ENCODE measurements at regions not wholly inside any gene's neighbourhood (a gene's known extent, or its start where the extent isn't known, plus 50 kb on each side); places are given as distances from the start of the nearest gene placed in this dataset.

GRCh38 chr3:66715806-66716205, 215.0 kb upstream of the LRIG1 start:
- ATAC-seq (ENCODE audit: low read depth): no peak
- DNase-seq (ENCODE audit: low spot score): no peak
- H3K4me3 ChIP-seq (ENCODE audit: severe bottlenecking): no peak overlapping the region
- no peaks in the 10 kb centered on the region for H3K9me3 ChIP-seq (ENCODE audit: severe bottlenecking)
- TF ChIP-seq, protein P1, sequence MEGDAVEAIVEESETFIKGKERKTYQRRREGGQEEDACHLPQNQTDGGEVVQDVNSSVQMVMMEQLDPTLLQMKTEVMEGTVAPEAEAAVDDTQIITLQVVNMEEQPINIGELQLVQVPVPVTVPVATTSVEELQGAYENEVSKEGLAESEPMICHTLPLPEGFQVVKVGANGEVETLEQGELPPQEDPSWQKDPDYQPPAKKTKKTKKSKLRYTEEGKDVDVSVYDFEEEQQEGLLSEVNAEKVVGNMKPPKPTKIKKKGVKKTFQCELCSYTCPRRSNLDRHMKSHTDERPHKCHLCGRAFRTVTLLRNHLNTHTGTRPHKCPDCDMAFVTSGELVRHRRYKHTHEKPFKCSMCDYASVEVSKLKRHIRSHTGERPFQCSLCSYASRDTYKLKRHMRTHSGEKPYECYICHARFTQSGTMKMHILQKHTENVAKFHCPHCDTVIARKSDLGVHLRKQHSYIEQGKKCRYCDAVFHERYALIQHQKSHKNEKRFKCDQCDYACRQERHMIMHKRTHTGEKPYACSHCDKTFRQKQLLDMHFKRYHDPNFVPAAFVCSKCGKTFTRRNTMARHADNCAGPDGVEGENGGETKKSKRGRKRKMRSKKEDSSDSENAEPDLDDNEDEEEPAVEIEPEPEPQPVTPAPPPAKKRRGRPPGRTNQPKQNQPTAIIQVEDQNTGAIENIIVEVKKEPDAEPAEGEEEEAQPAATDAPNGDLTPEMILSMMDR (IDR thresholded peaks at IDR 0.05; ENCODE audit: poor library complexity, severe bottlenecking): no peak
- no peak overlapping the region for H3K27ac ChIP-seq (ENCODE audit: poor library complexity, severe bottlenecking)
- no peaks in the 10 kb centered on the region for H3K36me3 ChIP-seq (ENCODE audit: low read depth)
- no peaks in the 10 kb centered on the region for H3K4me1 ChIP-seq (ENCODE audit: insufficient read depth, poor library complexity, severe bottlenecking)
- H3K27me3 ChIP-seq (ENCODE audit: insufficient read depth, poor library complexity, severe bottlenecking): no peaks in the 10 kb centered on the region

GRCh38 chr3:66717806-66718205, 217.0 kb upstream of the LRIG1 start:
- Histone ChIP-seq H3K27me3 (ENCODE audit: insufficient read depth, poor library complexity, severe bottlenecking) (no peaks in the 10 kb centered on the region), H3K4me3 (ENCODE audit: severe bottlenecking) (no peak overlapping the region), H3K27ac (ENCODE audit: poor library complexity, severe bottlenecking) (no peak overlapping the region), H3K36me3 (ENCODE audit: low read depth) (no peaks in the 10 kb centered on the region), H3K4me1 (ENCODE audit: insufficient read depth, poor library complexity, severe bottlenecking) (no peaks in the 10 kb centered on the region), H3K9me3 (ENCODE audit: severe bottlenecking) (no peaks in the 10 kb centered on the region)
- no peak for DNase-seq (ENCODE audit: low spot score)
- TF ChIP-seq, protein P1 (IDR thresholded peaks at IDR 0.05; ENCODE audit: poor library complexity, severe bottlenecking): no peak
- ATAC-seq (ENCODE audit: low read depth): no peak

GRCh38 chr3:66719796-66720356, 219.1 kb upstream of the LRIG1 start:
- no peaks in the 10 kb centered on the region for H3K9me3 ChIP-seq (ENCODE audit: severe bottlenecking)
- no peak overlapping the region for H3K27ac ChIP-seq (ENCODE audit: poor library complexity, severe bottlenecking)
- H3K4me1 ChIP-seq (ENCODE audit: insufficient read depth, poor library complexity, severe bottlenecking): no peaks in the 10 kb centered on the region
- H3K4me3 ChIP-seq (ENCODE audit: severe bottlenecking): no peak overlapping the region
- TF ChIP-seq, protein P1 (IDR thresholded peaks at IDR 0.05; ENCODE audit: poor library complexity, severe bottlenecking): no peak
- DNase-seq (ENCODE audit: low spot score) (no peak), ATAC-seq (ENCODE audit: low read depth) (no peak)
- H3K27me3 ChIP-seq (ENCODE audit: insufficient read depth, poor library complexity, severe bottlenecking): no peaks in the 10 kb centered on the region
- no peaks in the 10 kb centered on the region for H3K36me3 ChIP-seq (ENCODE audit: low read depth)

DNA sequence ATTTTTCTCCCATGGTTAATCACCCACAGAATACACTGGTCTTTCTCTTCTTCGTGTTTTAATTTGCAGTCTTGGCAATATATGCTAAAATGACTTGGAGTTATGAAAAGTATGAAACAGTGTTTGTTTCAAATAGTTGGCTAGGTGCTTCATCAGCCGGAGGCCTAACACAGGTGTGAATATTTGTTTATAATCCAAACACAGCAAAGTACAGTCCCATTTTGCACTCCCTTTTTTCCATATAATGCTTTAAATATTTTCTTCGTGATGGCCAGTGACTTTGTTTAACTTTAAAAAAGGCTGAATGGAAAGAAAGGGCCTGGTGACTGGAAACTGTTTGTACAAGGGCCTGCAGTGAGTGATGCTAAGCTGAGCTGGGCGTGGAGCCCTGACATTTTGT, 219.7 kb upstream of the LRIG1 start:
- Histone ChIP-seq H3K4me3 (ENCODE audit: severe bottlenecking) (no peak overlapping the region), H3K4me1 (ENCODE audit: insufficient read depth, poor library complexity, severe bottlenecking) (no peaks in the 10 kb centered on the region), H3K36me3 (ENCODE audit: low read depth) (no peaks in the 10 kb centered on the region), H3K27me3 (ENCODE audit: insufficient read depth, poor library complexity, severe bottlenecking) (no peaks in the 10 kb centered on the region), H3K27ac (ENCODE audit: poor library complexity, severe bottlenecking) (no peak overlapping the region), H3K9me3 (ENCODE audit: severe bottlenecking) (no peaks in the 10 kb centered on the region)
- ATAC-seq (ENCODE audit: low read depth) (no peak), DNase-seq (ENCODE audit: low spot score) (no peak)
- TF ChIP-seq, protein P1 (IDR thresholded peaks at IDR 0.05; ENCODE audit: poor library complexity, severe bottlenecking): no peak

GRCh38 chr3:66722675-66723074, 221.9 kb upstream of the LRIG1 start:
- Histone ChIP-seq H3K9me3 (ENCODE audit: severe bottlenecking) (no peaks in the 10 kb centered on the region), H3K27ac (ENCODE audit: poor library complexity, severe bottlenecking) (no peak overlapping the region), H3K36me3 (ENCODE audit: low read depth) (no peaks in the 10 kb centered on the region), H3K4me3 (ENCODE audit: severe bottlenecking) (no peak overlapping the region), H3K4me1 (ENCODE audit: insufficient read depth, poor library complexity, severe bottlenecking) (no peaks in the 10 kb centered on the region), H3K27me3 (ENCODE audit: insufficient read depth, poor library complexity, severe bottlenecking) (no peaks in the 10 kb centered on the region)
- TF ChIP-seq, protein P1 (IDR thresholded peaks at IDR 0.05; ENCODE audit: poor library complexity, severe bottlenecking): no peak
- no peak for DNase-seq (ENCODE audit: low spot score)
- ATAC-seq (ENCODE audit: low read depth): peak; percentile 50; the same call in 2 of the 3 replicates
